ENCODE measurements at regions not wholly inside any gene's neighbourhood (a gene's known extent, or its start where the extent isn't known, plus 50 kb on each side); places are given as distances from the start of the nearest gene placed in this dataset.

GRCh38 chr6:134593024-134593423 is 275.1 kb upstream of the SGK1 start:
- TF ChIP-seq, protein P1, sequence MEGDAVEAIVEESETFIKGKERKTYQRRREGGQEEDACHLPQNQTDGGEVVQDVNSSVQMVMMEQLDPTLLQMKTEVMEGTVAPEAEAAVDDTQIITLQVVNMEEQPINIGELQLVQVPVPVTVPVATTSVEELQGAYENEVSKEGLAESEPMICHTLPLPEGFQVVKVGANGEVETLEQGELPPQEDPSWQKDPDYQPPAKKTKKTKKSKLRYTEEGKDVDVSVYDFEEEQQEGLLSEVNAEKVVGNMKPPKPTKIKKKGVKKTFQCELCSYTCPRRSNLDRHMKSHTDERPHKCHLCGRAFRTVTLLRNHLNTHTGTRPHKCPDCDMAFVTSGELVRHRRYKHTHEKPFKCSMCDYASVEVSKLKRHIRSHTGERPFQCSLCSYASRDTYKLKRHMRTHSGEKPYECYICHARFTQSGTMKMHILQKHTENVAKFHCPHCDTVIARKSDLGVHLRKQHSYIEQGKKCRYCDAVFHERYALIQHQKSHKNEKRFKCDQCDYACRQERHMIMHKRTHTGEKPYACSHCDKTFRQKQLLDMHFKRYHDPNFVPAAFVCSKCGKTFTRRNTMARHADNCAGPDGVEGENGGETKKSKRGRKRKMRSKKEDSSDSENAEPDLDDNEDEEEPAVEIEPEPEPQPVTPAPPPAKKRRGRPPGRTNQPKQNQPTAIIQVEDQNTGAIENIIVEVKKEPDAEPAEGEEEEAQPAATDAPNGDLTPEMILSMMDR (conservative IDR thresholded peaks at IDR 0.05), result no peak
- TF ChIP-seq EZH2 (IDR thresholded peaks at IDR 0.05; ENCODE audit: low read depth), result no peak
